Stimulated activated CD8-positive, alpha-beta memory T cell treated with anti-CD3 and anti-CD28 coated beads, Interleukin-15, amount 100 ng/mL, for 1 hour (primary cell): ENCODE measurements at regions not wholly inside any gene's neighbourhood (a gene's known extent, or its start where the extent isn't known, plus 50 kb on each side); places are given as distances from the start of the nearest gene placed in this dataset.

Source experiments
- DNase-seq: peaks from one replicate; pipeline ENCODE4 v3.0.0-alpha.2; 2020; ENCODE audit warnings: low read depth

- DNase-seq: no peak
Measured at GRCh38 chr2:120866071-120866470, 130.4 kb downstream of the GLI2 start.

GRCh38 chr2:120866483-120867140, 130.9 kb downstream of the GLI2 start:
- DNase-seq: no peak

GRCh38 chr2:120867290-120868241, 131.9 kb downstream of the GLI2 start:
- DNase-seq: no peak

- DNase-seq: no peak
Measured at GRCh38 chr2:120868366-120868765, 132.7 kb downstream of the GLI2 start.

- no peak for DNase-seq
Measured at GRCh38 chr2:120869036-120869729, 133.5 kb downstream of the GLI2 start.

GRCh38 chr2:120869730-120870466, 134.2 kb downstream of the GLI2 start:
- no peak for DNase-seq

- no peak for DNase-seq
Measured at GRCh38 chr2:120870467-120870788, 134.8 kb downstream of the GLI2 start.

GRCh38 chr2:120871016-120871635, 135.5 kb downstream of the GLI2 start:
- DNase-seq: no peak

GRCh38 chr2:120871881-120872620, 136.4 kb downstream of the GLI2 start:
- no peak for DNase-seq

GRCh38 chr2:120873958-120874887, 138.6 kb downstream of the GLI2 start:
- no peak for DNase-seq

- DNase-seq: no peak
Measured at GRCh38 chr2:120874888-120875275, 139.2 kb downstream of the GLI2 start.

- DNase-seq: no peak
Measured at GRCh38 chr2:120875431-120875830, 139.8 kb downstream of the GLI2 start.

GRCh38 chr2:120876526-120877280, 141.0 kb downstream of the GLI2 start:
- no peak for DNase-seq

GRCh38 chr2:120877409-120877808, 141.7 kb downstream of the GLI2 start:
- DNase-seq: no peak

- DNase-seq: no peak
Measured at GRCh38 chr2:120878970-120879369, 143.3 kb downstream of the GLI2 start.

GRCh38 chr2:120879431-120880295, 144.0 kb downstream of the GLI2 start:
- no peak for DNase-seq

- no peak for DNase-seq
Measured at GRCh38 chr2:120880381-120880780, 144.7 kb downstream of the GLI2 start.
